GM12878 (cell line): ENCODE measurements at regions not wholly inside any gene's neighbourhood (a gene's known extent, or its start where the extent isn't known, plus 50 kb on each side); places are given as distances from the start of the nearest gene placed in this dataset.

Experiments
- ATAC-seq: fragments of 200-7000 bp; cut with Tn5 transposase; 3 replicates; pipeline ENCODE4 v1.9.1; 2020; ENCODE audit warnings: mild to moderate bottlenecking, moderate library complexity
- BruUV-seq: library from RNA; stranded (reverse); fragments of 400-500 nt; replicated peaks from 2 replicates; lab custom pipeline; 2021; lab: Mats Ljungman, UMichigan
- CTCF ChIA-PET: fragments of 300-600 bp; sonication (Branson Sonifier 250); formaldehyde crosslinking; extraction: SDS; loops from one replicate; lab custom pipeline; 2021; ENCODE audit warnings: inconsistent platforms; lab: Yijun Ruan, JAX
- POLR2A ChIA-PET: fragments of 350-600 bp; formaldehyde crosslinking; extraction: SDS; loops from one replicate; lab custom pipeline; 2021; ENCODE audit warnings: inconsistent platforms; lab: Charles Lee
- RAD21 ChIA-PET: fragments of 300-600 bp; sonication (Branson Sonifier 250); formaldehyde crosslinking; loops from one replicate; lab custom pipeline; 2023; ENCODE audit warnings: antibody characterized with exemption; ENCODE audit not compliant: unreplicated experiment; lab: Charles Lee
- SMC1A ChIA-PET: fragments of 300-600 bp; sonication (Branson Sonifier 250); formaldehyde crosslinking; loops from one replicate; lab custom pipeline; 2023; ENCODE audit not compliant: unreplicated experiment, uncharacterized antibody; lab: Charles Lee
- DNase-seq: peaks from one replicate; pipeline ENCODE4 v3.0.0-alpha.2; 2011; ENCODE audit warnings: low read depth, low spot score
- FAIRE-seq: peaks from 3 replicates; lab custom pipeline; 2011; peaks lifted over from hg19 to GRCh38; lab: Jason Lieb, UNC
- H2AFZ ChIP-seq: 2 replicates; pipeline ENCODE4 v1.6.0; 2011; ENCODE audit warnings: low read depth, low read length, control low read depth; ENCODE audit not compliant: control insufficient read depth
- H3K27ac ChIP-seq: 2 replicates; pipeline ENCODE4 v1.5.1; 2011; ENCODE audit warnings: control low read depth; ENCODE audit not compliant: control insufficient read depth, insufficient read depth
- H3K27me3 ChIP-seq, 2 experiments: replicated peaks in 1 of 2; 2 replicates each; pipeline versions ENCODE4 v1.6.0 to v1.6.1; 2011; ENCODE audit warnings: low read length in 1 of 2; ENCODE audit not compliant: control insufficient read depth in 2 of 2, insufficient read depth in 2 of 2
- H3K36me3 ChIP-seq, 2 experiments: 2 replicates each; pipeline ENCODE4 v1.5.1; 2011; ENCODE audit warnings: low read length in 1 of 2; ENCODE audit not compliant: control insufficient read depth in 2 of 2, insufficient read depth in 2 of 2
- H3K4me1 ChIP-seq: 2 replicates; pipeline ENCODE4 v1.6.1; 2011; ENCODE audit warnings: mild to moderate bottlenecking, low read length, moderate library complexity, mixed read lengths; ENCODE audit not compliant: control insufficient read depth, insufficient read depth
- H3K4me2 ChIP-seq: 2 replicates; pipeline ENCODE4 v1.6.0; 2011; ENCODE audit warnings: control low read depth; ENCODE audit not compliant: control insufficient read depth, insufficient read depth
- H3K4me3 ChIP-seq: fragments of 200-600 bp; sonication (generic); 2 replicates; pipeline ENCODE4 v1.5.1; 2016
- H3K79me2 ChIP-seq: 2 replicates; pipeline ENCODE4 v1.6.0; 2011; ENCODE audit warnings: low read length; ENCODE audit not compliant: control insufficient read depth, insufficient read depth
- H3K9ac ChIP-seq: 2 replicates; pipeline ENCODE4 v1.8.0; 2011; ENCODE audit warnings: low read length, control low read depth, mixed read lengths; ENCODE audit not compliant: control insufficient read depth, insufficient read depth
- H3K9me3 ChIP-seq: replicated peaks from 3 replicates; pipeline ENCODE4 v1.5.1; 2011; ENCODE audit warnings: mild to moderate bottlenecking, low read length; ENCODE audit not compliant: control insufficient read depth, insufficient read depth
- H4K20me1 ChIP-seq: 2 replicates; pipeline ENCODE4 v1.6.0; 2011; ENCODE audit not compliant: control insufficient read depth, insufficient read depth
- BACH1 ChIP-seq: fragments of 450-650 bp; IDR thresholded peaks from 2 replicates; pipeline ENCODE4 v1.6.1; 2017; ENCODE audit warnings: mild to moderate bottlenecking, borderline replicate concordance
- CHD2 ChIP-seq: IDR thresholded peaks from 2 replicates; pipeline ENCODE4 v1.6.1; 2011; ENCODE audit warnings: low read depth, low read length, improper control_type of control experiment, borderline replicate concordance
- IKZF2 ChIP-seq, 2 experiments: fragments of 450-650 bp; IDR thresholded peaks; 2 replicates each; pipeline ENCODE4 v1.6.1; 2017; ENCODE audit warnings: mild to moderate bottlenecking in 2 of 2, moderate library complexity in 2 of 2
- NFYA ChIP-seq: IDR thresholded peaks from 2 replicates; pipeline ENCODE4 v1.6.1; 2011; ENCODE audit warnings: low read depth, mild to moderate bottlenecking, low read length, improper control_type of control experiment, borderline replicate concordance
- NR2F1 ChIP-seq: fragments of 450-650 bp; conservative IDR thresholded peaks from 2 replicates; pipeline ENCODE4 v1.6.1; 2017; ENCODE audit warnings: mild to moderate bottlenecking
- POLR2AphosphoS5 ChIP-seq: IDR thresholded peaks from 2 replicates; pipeline ENCODE4 v1.6.1; 2011; ENCODE audit warnings: mild to moderate bottlenecking, low read length, inconsistent platforms
- RFX5 ChIP-seq: IDR thresholded peaks from 2 replicates; pipeline ENCODE4 v1.6.1; 2011; ENCODE audit warnings: low read depth, low read length, improper control_type of control experiment
- SPI1 ChIP-seq: IDR thresholded peaks from 2 replicates; pipeline ENCODE4 v1.6.1; 2011; ENCODE audit warnings: low read depth, mild to moderate bottlenecking, low read length, moderate library complexity, borderline replicate concordance; ENCODE audit not compliant: insufficient read depth
- SREBF1 ChIP-seq: IDR thresholded peaks from 2 replicates; pipeline ENCODE4 v1.6.1; 2012; ENCODE audit warnings: mild to moderate bottlenecking, low read length
- SREBF2 ChIP-seq: IDR thresholded peaks from 2 replicates; pipeline ENCODE4 v1.6.1; 2012; ENCODE audit warnings: mild to moderate bottlenecking, low read length
- ZZZ3 ChIP-seq: IDR thresholded peaks from 2 replicates; pipeline ENCODE4 v1.6.1; 2011; ENCODE audit warnings: low read depth; ENCODE audit not compliant: control insufficient read depth, insufficient read length
- WGBS: methylation state at CpG from one replicate; pipeline ENCODE4 v1.1.6; 2016; ENCODE audit warnings: low lambda C conversion rate; ENCODE audit not compliant: insufficient replicate concordance, insufficient coverage; ENCODE audit errors: missing lambda C conversion rate; 5-methylcytosine and 5-hydroxymethylcytosine counted together
- in situ Hi-C: fragments of 300-500 bp; cut with MboI; formaldehyde crosslinking; loops from 9 replicates; pipeline ENCODE4 v1.14.3; 2018; ENCODE audit warnings: mixed read lengths
- intact Hi-C: fragments of 100-400 bp; cut with micrococcal nuclease; formaldehyde crosslinking; loops from one replicate; pipeline ENCODE4 v1.14.2; 2022; ENCODE audit not compliant: unreplicated experiment
- TF ChIP-seq, protein P1 (sequence below): fragments of 450-650 bp; IDR thresholded peaks from 2 replicates; pipeline ENCODE4 v1.6.1; 2016; ENCODE audit warnings: mild to moderate bottlenecking, moderate library complexity, borderline replicate concordance
- TF ChIP-seq, protein P2 (sequence below), 3 experiments: IDR thresholded peaks in 2 of 3; conservative IDR thresholded peaks in 1 of 3; 2 replicates each; pipeline ENCODE4 v1.5.1; 2011; ENCODE audit warnings: low read depth in 3 of 3, low read length in 3 of 3, mild to moderate bottlenecking in 3 of 3, control low read depth in 2 of 3, moderate library complexity in 2 of 3, inconsistent platforms in 1 of 3, mixed read lengths in 1 of 3; ENCODE audit not compliant: control insufficient read depth in 2 of 3, insufficient read depth in 1 of 3; ENCODE audit errors: extremely low read depth in 1 of 3
- TF ChIP-seq, protein P3 (sequence below): fragments of 450-650 bp; IDR thresholded peaks from 2 replicates; pipeline ENCODE4 v1.6.1; 2017; ENCODE audit warnings: mild to moderate bottlenecking, moderate library complexity

DNA sequence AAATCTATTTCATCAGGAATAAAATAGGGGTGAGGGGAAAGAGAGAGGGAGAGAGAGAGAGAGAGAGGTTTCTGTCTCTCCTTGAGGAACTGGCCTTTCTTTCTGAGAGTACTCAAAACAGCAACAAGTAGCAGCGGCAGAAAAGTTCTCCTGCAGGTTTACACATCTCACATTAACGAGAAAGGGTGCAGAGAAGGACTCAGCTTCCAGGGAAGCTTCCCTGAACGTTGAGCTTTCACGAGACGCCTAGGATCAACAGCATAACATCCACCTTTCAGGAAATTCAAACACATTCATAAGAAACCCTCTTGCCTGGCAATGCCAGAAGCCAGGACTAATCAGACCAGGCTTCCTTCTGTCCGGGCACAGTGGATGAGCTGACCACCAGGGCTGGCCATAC, 162.9 kb downstream of the ZDHHC21 start:
- ChIA-PET RAD21 (no interaction called here), SMC1A (no interaction called here), POLR2A (no interaction called here), CTCF (interaction anchor here (1.2 kb wide), 1 partner anchor 13 kb away, joined by 4 read pairs; no protein-coding TSS in a partner anchor)
- no peak for DNase-seq
- Histone ChIP-seq H3K4me2 (no peak overlapping the region), H3K27ac (no peak overlapping the region), H2AFZ (no peak overlapping the region), H3K27me3 (no peaks in the 10 kb centered on the region), H3K9me3 (no peaks in the 10 kb centered on the region), H4K20me1 (no peaks in the 10 kb centered on the region), H3K4me1 (no peaks in the 10 kb centered on the region), H3K9ac (no peak overlapping the region), H3K4me3 (no peak overlapping the region), H3K79me2 (no peaks in the 10 kb centered on the region), H3K36me3 (no peaks in the 10 kb centered on the region)
- 19% methylated on average over 6 of the region's 6 CpGs for WGBS
- no peak for ATAC-seq
- no peak for FAIRE-seq
- BruUV-seq, result no TSS peak
- in situ Hi-C loops (no loop called here), intact Hi-C loops (loop anchor here (5.0 kb wide), 1 partner anchor 38 kb away; no protein-coding TSS in a partner anchor)
- no peak for TF ChIP-seq CHD2
- no peak for TF ChIP-seq BACH1
- TF ChIP-seq, protein P1, sequence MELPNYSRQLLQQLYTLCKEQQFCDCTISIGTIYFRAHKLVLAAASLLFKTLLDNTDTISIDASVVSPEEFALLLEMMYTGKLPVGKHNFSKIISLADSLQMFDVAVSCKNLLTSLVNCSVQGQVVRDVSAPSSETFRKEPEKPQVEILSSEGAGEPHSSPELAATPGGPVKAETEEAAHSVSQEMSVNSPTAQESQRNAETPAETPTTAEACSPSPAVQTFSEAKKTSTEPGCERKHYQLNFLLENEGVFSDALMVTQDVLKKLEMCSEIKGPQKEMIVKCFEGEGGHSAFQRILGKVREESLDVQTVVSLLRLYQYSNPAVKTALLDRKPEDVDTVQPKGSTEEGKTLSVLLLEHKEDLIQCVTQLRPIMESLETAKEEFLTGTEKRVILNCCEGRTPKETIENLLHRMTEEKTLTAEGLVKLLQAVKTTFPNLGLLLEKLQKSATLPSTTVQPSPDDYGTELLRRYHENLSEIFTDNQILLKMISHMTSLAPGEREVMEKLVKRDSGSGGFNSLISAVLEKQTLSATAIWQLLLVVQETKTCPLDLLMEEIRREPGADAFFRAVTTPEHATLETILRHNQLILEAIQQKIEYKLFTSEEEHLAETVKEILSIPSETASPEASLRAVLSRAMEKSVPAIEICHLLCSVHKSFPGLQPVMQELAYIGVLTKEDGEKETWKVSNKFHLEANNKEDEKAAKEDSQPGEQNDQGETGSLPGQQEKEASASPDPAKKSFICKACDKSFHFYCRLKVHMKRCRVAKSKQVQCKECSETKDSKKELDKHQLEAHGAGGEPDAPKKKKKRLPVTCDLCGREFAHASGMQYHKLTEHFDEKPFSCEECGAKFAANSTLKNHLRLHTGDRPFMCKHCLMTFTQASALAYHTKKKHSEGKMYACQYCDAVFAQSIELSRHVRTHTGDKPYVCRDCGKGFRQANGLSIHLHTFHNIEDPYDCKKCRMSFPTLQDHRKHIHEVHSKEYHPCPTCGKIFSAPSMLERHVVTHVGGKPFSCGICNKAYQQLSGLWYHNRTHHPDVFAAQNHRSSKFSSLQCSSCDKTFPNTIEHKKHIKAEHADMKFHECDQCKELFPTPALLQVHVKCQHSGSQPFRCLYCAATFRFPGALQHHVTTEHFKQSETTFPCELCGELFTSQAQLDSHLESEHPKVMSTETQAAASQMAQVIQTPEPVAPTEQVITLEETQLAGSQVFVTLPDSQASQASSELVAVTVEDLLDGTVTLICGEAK, result no peak
- TF ChIP-seq SPI1, result no peak
- no peak for TF ChIP-seq POLR2AphosphoS5
- TF ChIP-seq, protein P2, sequence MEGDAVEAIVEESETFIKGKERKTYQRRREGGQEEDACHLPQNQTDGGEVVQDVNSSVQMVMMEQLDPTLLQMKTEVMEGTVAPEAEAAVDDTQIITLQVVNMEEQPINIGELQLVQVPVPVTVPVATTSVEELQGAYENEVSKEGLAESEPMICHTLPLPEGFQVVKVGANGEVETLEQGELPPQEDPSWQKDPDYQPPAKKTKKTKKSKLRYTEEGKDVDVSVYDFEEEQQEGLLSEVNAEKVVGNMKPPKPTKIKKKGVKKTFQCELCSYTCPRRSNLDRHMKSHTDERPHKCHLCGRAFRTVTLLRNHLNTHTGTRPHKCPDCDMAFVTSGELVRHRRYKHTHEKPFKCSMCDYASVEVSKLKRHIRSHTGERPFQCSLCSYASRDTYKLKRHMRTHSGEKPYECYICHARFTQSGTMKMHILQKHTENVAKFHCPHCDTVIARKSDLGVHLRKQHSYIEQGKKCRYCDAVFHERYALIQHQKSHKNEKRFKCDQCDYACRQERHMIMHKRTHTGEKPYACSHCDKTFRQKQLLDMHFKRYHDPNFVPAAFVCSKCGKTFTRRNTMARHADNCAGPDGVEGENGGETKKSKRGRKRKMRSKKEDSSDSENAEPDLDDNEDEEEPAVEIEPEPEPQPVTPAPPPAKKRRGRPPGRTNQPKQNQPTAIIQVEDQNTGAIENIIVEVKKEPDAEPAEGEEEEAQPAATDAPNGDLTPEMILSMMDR (IDR thresholded peaks at IDR 0.05 in 2 of 3, conservative IDR thresholded peaks at IDR 0.05 in 1 of 3; ENCODE audit: control insufficient read depth in 2 of 3, extremely low read depth in 1 of 3, insufficient read depth in 1 of 3, low read depth in 3 of 3, low read length in 3 of 3), result no peak
- TF ChIP-seq NFYA, result no peak
- TF ChIP-seq IKZF2 (IDR thresholded peaks at IDR 0.05), result no peak
- TF ChIP-seq NR2F1, result no peak
- TF ChIP-seq, protein P3, sequence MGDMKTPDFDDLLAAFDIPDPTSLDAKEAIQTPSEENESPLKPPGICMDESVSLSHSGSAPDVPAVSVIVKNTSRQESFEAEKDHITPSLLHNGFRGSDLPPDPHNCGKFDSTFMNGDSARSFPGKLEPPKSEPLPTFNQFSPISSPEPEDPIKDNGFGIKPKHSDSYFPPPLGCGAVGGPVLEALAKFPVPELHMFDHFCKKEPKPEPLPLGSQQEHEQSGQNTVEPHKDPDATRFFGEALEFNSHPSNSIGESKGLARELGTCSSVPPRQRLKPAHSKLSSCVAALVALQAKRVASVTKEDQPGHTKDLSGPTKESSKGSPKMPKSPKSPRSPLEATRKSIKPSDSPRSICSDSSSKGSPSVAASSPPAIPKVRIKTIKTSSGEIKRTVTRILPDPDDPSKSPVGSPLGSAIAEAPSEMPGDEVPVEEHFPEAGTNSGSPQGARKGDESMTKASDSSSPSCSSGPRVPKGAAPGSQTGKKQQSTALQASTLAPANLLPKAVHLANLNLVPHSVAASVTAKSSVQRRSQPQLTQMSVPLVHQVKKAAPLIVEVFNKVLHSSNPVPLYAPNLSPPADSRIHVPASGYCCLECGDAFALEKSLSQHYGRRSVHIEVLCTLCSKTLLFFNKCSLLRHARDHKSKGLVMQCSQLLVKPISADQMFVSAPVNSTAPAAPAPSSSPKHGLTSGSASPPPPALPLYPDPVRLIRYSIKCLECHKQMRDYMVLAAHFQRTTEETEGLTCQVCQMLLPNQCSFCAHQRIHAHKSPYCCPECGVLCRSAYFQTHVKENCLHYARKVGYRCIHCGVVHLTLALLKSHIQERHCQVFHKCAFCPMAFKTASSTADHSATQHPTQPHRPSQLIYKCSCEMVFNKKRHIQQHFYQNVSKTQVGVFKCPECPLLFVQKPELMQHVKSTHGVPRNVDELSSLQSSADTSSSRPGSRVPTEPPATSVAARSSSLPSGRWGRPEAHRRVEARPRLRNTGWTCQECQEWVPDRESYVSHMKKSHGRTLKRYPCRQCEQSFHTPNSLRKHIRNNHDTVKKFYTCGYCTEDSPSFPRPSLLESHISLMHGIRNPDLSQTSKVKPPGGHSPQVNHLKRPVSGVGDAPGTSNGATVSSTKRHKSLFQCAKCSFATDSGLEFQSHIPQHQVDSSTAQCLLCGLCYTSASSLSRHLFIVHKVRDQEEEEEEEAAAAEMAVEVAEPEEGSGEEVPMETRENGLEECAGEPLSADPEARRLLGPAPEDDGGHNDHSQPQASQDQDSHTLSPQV, result no peak
- TF ChIP-seq SREBF2, result no peak
- TF ChIP-seq SREBF1, result no peak
- TF ChIP-seq ZZZ3, result no peak
- TF ChIP-seq RFX5, result no peak
